ENCODE measurements at regions not wholly inside any gene's neighbourhood (a gene's known extent, or its start where the extent isn't known, plus 50 kb on each side); places are given as distances from the start of the nearest gene placed in this dataset.

- DNase-seq (ENCODE audit: insufficient read length) = no peak
- no peak for TF ChIP-seq POLR2AphosphoS5 (IDR thresholded peaks at IDR 0.05; ENCODE audit: low read depth, low read length)
- no peak for TF ChIP-seq POLR2A (IDR thresholded peaks at IDR 0.05; ENCODE audit: low read depth, low read length)
- no peak for TF ChIP-seq TAF1 (IDR thresholded peaks at IDR 0.05; ENCODE audit: borderline replicate concordance, low read depth, low read length)
- no peak for FAIRE-seq
Observed at GRCh38 chr4:96525898-96526297, 686.0 kb downstream of the PDHA2 start.

GRCh38 chr4:96526625-96527024 is 686.7 kb downstream of the PDHA2 start:
- TF ChIP-seq TAF1 (IDR thresholded peaks at IDR 0.05; ENCODE audit: borderline replicate concordance, low read depth, low read length) (no peak), POLR2AphosphoS5 (IDR thresholded peaks at IDR 0.05; ENCODE audit: low read depth, low read length) (no peak), POLR2A (IDR thresholded peaks at IDR 0.05; ENCODE audit: low read depth, low read length) (no peak)
- FAIRE-seq = no peak
- no peak for DNase-seq (ENCODE audit: insufficient read length)

GRCh38 chr4:96531836-96532235 is 691.9 kb downstream of the PDHA2 start:
- DNase-seq (ENCODE audit: insufficient read length) (no peak), FAIRE-seq (no peak)
- no peak for TF ChIP-seq TAF1 (IDR thresholded peaks at IDR 0.05; ENCODE audit: borderline replicate concordance, low read depth, low read length)

- DNase-seq (ENCODE audit: insufficient read length) (no peak), FAIRE-seq (no peak)
- TF ChIP-seq POLR2AphosphoS5 (IDR thresholded peaks at IDR 0.05; ENCODE audit: low read depth, low read length) = no peak
Observed at GRCh38 chr4:96543346-96543745, 703.5 kb downstream of the PDHA2 start.

- no peak for TF ChIP-seq TAF1 (IDR thresholded peaks at IDR 0.05; ENCODE audit: borderline replicate concordance, low read depth, low read length)
- TF ChIP-seq POLR2A (IDR thresholded peaks at IDR 0.05; ENCODE audit: low read depth, low read length) = no peak
- no peak for TF ChIP-seq POLR2AphosphoS5 (IDR thresholded peaks at IDR 0.05; ENCODE audit: low read depth, low read length)
- no peak for DNase-seq (ENCODE audit: insufficient read length)
- FAIRE-seq = no peak
Observed at GRCh38 chr4:96558466-96558865, 718.6 kb downstream of the PDHA2 start.

GRCh38 chr4:96566755-96567154 is 726.9 kb downstream of the PDHA2 start:
- DNase-seq (ENCODE audit: insufficient read length) (no peak), FAIRE-seq (no peak)
- TF ChIP-seq POLR2AphosphoS5 (IDR thresholded peaks at IDR 0.05; ENCODE audit: low read depth, low read length) (no peak), POLR2A (IDR thresholded peaks at IDR 0.05; ENCODE audit: low read depth, low read length) (no peak), TAF1 (IDR thresholded peaks at IDR 0.05; ENCODE audit: borderline replicate concordance, low read depth, low read length) (no peak)

- DNase-seq (ENCODE audit: insufficient read length) (no peak), FAIRE-seq (no peak)
- TF ChIP-seq TAF1 (IDR thresholded peaks at IDR 0.05; ENCODE audit: borderline replicate concordance, low read depth, low read length) = no peak
- TF ChIP-seq POLR2AphosphoS5 (IDR thresholded peaks at IDR 0.05; ENCODE audit: low read depth, low read length) = no peak
- TF ChIP-seq POLR2A (IDR thresholded peaks at IDR 0.05; ENCODE audit: low read depth, low read length) = no peak
Observed at GRCh38 chr4:96585304-96585703, 745.4 kb downstream of the PDHA2 start.

GRCh38 chr4:96593422-96593821 is 753.5 kb downstream of the PDHA2 start:
- DNase-seq (ENCODE audit: insufficient read length) (no peak), FAIRE-seq (no peak)

GRCh38 chr4:96598465-96598864 is 758.6 kb downstream of the PDHA2 start:
- TF ChIP-seq TAF1 (IDR thresholded peaks at IDR 0.05; ENCODE audit: borderline replicate concordance, low read depth, low read length) (no peak), POLR2A (IDR thresholded peaks at IDR 0.05; ENCODE audit: low read depth, low read length) (no peak), POLR2AphosphoS5 (IDR thresholded peaks at IDR 0.05; ENCODE audit: low read depth, low read length) (no peak)
- no peak for FAIRE-seq
- no peak for DNase-seq (ENCODE audit: insufficient read length)

More at GRCh38 chr4:96593422-96593821, 753.5 kb downstream of the PDHA2 start:
- TF ChIP-seq POLR2A (IDR thresholded peaks at IDR 0.05; ENCODE audit: low read depth, low read length) (no peak), POLR2AphosphoS5 (IDR thresholded peaks at IDR 0.05; ENCODE audit: low read depth, low read length) (no peak)

- TF ChIP-seq POLR2A (IDR thresholded peaks at IDR 0.05; ENCODE audit: low read depth, low read length) (no peak), POLR2AphosphoS5 (IDR thresholded peaks at IDR 0.05; ENCODE audit: low read depth, low read length) (no peak), TAF1 (IDR thresholded peaks at IDR 0.05; ENCODE audit: borderline replicate concordance, low read depth, low read length) (no peak)
- FAIRE-seq = no peak
- DNase-seq (ENCODE audit: insufficient read length) = no peak
Observed at GRCh38 chr4:96599752-96600151, 759.9 kb downstream of the PDHA2 start.

GRCh38 chr4:96602661-96603060 is 762.8 kb downstream of the PDHA2 start:
- TF ChIP-seq TAF1 (IDR thresholded peaks at IDR 0.05; ENCODE audit: borderline replicate concordance, low read depth, low read length) (no peak), POLR2A (IDR thresholded peaks at IDR 0.05; ENCODE audit: low read depth, low read length) (no peak), POLR2AphosphoS5 (IDR thresholded peaks at IDR 0.05; ENCODE audit: low read depth, low read length) (no peak)
- DNase-seq (ENCODE audit: insufficient read length) (no peak), FAIRE-seq (no peak)

- DNase-seq (ENCODE audit: insufficient read length) = no peak
- no peak for FAIRE-seq
- TF ChIP-seq TAF1 (IDR thresholded peaks at IDR 0.05; ENCODE audit: borderline replicate concordance, low read depth, low read length) (no peak), POLR2A (IDR thresholded peaks at IDR 0.05; ENCODE audit: low read depth, low read length) (no peak), POLR2AphosphoS5 (IDR thresholded peaks at IDR 0.05; ENCODE audit: low read depth, low read length) (no peak)
Observed at GRCh38 chr4:96603641-96604040, 763.7 kb downstream of the PDHA2 start.

GRCh38 chr4:96606451-96606850 is 766.6 kb downstream of the PDHA2 start:
- no peak for TF ChIP-seq POLR2A (IDR thresholded peaks at IDR 0.05; ENCODE audit: low read depth, low read length)
- no peak for TF ChIP-seq POLR2AphosphoS5 (IDR thresholded peaks at IDR 0.05; ENCODE audit: low read depth, low read length)
- TF ChIP-seq TAF1 (IDR thresholded peaks at IDR 0.05; ENCODE audit: borderline replicate concordance, low read depth, low read length) = no peak
- FAIRE-seq = no peak
- no peak for DNase-seq (ENCODE audit: insufficient read length)
